Gastrocnemius medialis (tissue), 4 donors: ENCODE measurements at regions not wholly inside any gene's neighbourhood (a gene's known extent, or its start where the extent isn't known, plus 50 kb on each side); places are given as distances from the start of the nearest gene placed in this dataset.

Experiments
- ATAC-seq, 2 donors: fragments of 150-250 bp; one replicate each; pipeline ENCODE4 v1.9.1; 2016
- DNase-seq, 2 donors: peaks; one replicate each; pipeline ENCODE4 v3.0.0-alpha.2; 2019
- H3K27ac ChIP-seq, 4 donors: fragments of 200-600 bp; sonication (generic); 1 replicate in 1 of 4; 2 replicates in 3 of 4; pipeline ENCODE4 v1.5.1; 2016 to 2018; ENCODE audit warnings: mild to moderate bottlenecking in 2 of 4, moderate library complexity in 1 of 4
- H3K27me3 ChIP-seq, 3 donors: fragments of 200-600 bp; sonication (generic) in 2 of 3; 1 replicate in 1 of 3; 2 replicates in 2 of 3; pipeline versions ENCODE4 v1.5.1 to v1.6.0; 2016 to 2019; ENCODE audit warnings: mild to moderate bottlenecking in 1 of 3, moderate library complexity in 1 of 3
- H3K36me3 ChIP-seq, 2 donors: fragments of 200-600 bp; sonication (generic) in 1 of 2; one replicate each; pipeline ENCODE4 v1.5.1; 2017 to 2018
- H3K4me1 ChIP-seq, 2 donors: fragments of 200-600 bp; sonication (generic) in 1 of 2; one replicate each; pipeline ENCODE4 v1.5.1; 2016 to 2017; ENCODE audit warnings: mild to moderate bottlenecking in 2 of 2
- H3K4me3 ChIP-seq, 4 donors: fragments of 200-600 bp; sonication (generic) in 3 of 4; 1 replicate in 1 of 4; 2 replicates in 3 of 4; pipeline ENCODE4 v1.5.1; 2016 to 2019; ENCODE audit warnings: mild to moderate bottlenecking in 2 of 4
- H3K9me3 ChIP-seq, 3 donors: fragments of 200-600 bp; sonication (generic) in 2 of 3; 1 replicate in 1 of 3; 2 replicates in 2 of 3; pipeline ENCODE4 v1.5.1; 2016 to 2019
- POLR2A ChIP-seq, 2 donors: fragments of 450-650 bp; IDR thresholded peaks; one replicate each; pipeline ENCODE4 v1.6.1; 2017; ENCODE audit warnings: antibody characterized with exemption in 2 of 2, mild to moderate bottlenecking in 2 of 2, moderate library complexity in 2 of 2
- in situ Hi-C, 4 donors: fragments of 200-750 bp; cut with MboI; loops; one replicate each; pipeline versions ENCODE4 v1.15.0 to v1.8.0; 2017; ENCODE audit warnings: low sequenced_read_pairs in 4 of 4
- intact Hi-C: fragments of 100-400 bp; cut with DNase I; formaldehyde crosslinking; loops from one replicate; pipeline ENCODE4 v1.15.1; 2023; ENCODE audit warnings: low total_unique reads
- TF ChIP-seq, protein P1 (sequence below), 5 experiments: fragments of 450-650 bp in 3 of 5; fragments of 200-600 bp in 2 of 5; sonication (generic) in 2 of 5; IDR thresholded peaks in 4 of 5; conservative IDR thresholded peaks in 1 of 5; 1 replicate in 4 of 5; 2 replicates in 1 of 5; pipeline ENCODE4 v1.5.1; 2016 to 2019; ENCODE audit warnings: antibody characterized with exemption in 5 of 5, mild to moderate bottlenecking in 3 of 5, moderate library complexity in 3 of 5

- H3K27me3 ChIP-seq: no peaks in the 10 kb centered on the region
- intact Hi-C loops: no loop called here
- H3K4me3 ChIP-seq: no peak overlapping the region
- no peak overlapping the region for H3K27ac ChIP-seq
- in situ Hi-C loops: no loop called here
- ATAC-seq (no peak), DNase-seq (no peak)
- H3K36me3 ChIP-seq: no peaks in the 10 kb centered on the region
- no peaks in the 10 kb centered on the region for H3K9me3 ChIP-seq
- TF ChIP-seq, protein P1, sequence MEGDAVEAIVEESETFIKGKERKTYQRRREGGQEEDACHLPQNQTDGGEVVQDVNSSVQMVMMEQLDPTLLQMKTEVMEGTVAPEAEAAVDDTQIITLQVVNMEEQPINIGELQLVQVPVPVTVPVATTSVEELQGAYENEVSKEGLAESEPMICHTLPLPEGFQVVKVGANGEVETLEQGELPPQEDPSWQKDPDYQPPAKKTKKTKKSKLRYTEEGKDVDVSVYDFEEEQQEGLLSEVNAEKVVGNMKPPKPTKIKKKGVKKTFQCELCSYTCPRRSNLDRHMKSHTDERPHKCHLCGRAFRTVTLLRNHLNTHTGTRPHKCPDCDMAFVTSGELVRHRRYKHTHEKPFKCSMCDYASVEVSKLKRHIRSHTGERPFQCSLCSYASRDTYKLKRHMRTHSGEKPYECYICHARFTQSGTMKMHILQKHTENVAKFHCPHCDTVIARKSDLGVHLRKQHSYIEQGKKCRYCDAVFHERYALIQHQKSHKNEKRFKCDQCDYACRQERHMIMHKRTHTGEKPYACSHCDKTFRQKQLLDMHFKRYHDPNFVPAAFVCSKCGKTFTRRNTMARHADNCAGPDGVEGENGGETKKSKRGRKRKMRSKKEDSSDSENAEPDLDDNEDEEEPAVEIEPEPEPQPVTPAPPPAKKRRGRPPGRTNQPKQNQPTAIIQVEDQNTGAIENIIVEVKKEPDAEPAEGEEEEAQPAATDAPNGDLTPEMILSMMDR (IDR thresholded peaks at IDR 0.05 in 4 of 5, conservative IDR thresholded peaks at IDR 0.05 in 1 of 5): no peak
- TF ChIP-seq POLR2A (IDR thresholded peaks at IDR 0.05): no peak
- peaks cover 0 to 5% of the 10 kb centered on the region in 2 donors for H3K4me1 ChIP-seq
Observed at GRCh38 chr3:15924914-15925313, 127.1 kb upstream of the ANKRD28 start.

GRCh38 chr3:15926871-15927270, 129.1 kb upstream of the ANKRD28 start:
- Histone ChIP-seq H3K9me3 (no peaks in the 10 kb centered on the region), H3K36me3 (no peaks in the 10 kb centered on the region), H3K4me1 (peaks cover 0 to 5% of the 10 kb centered on the region in 2 donors), H3K4me3 (no peak overlapping the region), H3K27ac (no peak overlapping the region), H3K27me3 (no peaks in the 10 kb centered on the region)
- in situ Hi-C loops: no loop called here
- TF ChIP-seq, protein P1 (IDR thresholded peaks at IDR 0.05 in 4 of 5, conservative IDR thresholded peaks at IDR 0.05 in 1 of 5): no peak
- TF ChIP-seq POLR2A (IDR thresholded peaks at IDR 0.05): no peak
- no peak for ATAC-seq
- intact Hi-C loops: no loop called here
- DNase-seq: no peak

GRCh38 chr3:15927969-15928368, 130.2 kb upstream of the ANKRD28 start:
- Histone ChIP-seq H3K36me3 (no peaks in the 10 kb centered on the region), H3K4me1 (peaks cover 0 to 15% of the 10 kb centered on the region in 2 donors), H3K4me3 (no peak overlapping the region), H3K27me3 (no peaks in the 10 kb centered on the region), H3K27ac (no peak overlapping the region), H3K9me3 (no peaks in the 10 kb centered on the region)
- in situ Hi-C loops: no loop called here
- ATAC-seq: no peak
- TF ChIP-seq, protein P1 (IDR thresholded peaks at IDR 0.05 in 4 of 5, conservative IDR thresholded peaks at IDR 0.05 in 1 of 5): no peak
- no peak for TF ChIP-seq POLR2A (IDR thresholded peaks at IDR 0.05)
- intact Hi-C loops: loop anchor here (2.0 kb wide), 1 partner anchor 67 kb away; no protein-coding TSS in a partner anchor
- no peak for DNase-seq

DNA sequence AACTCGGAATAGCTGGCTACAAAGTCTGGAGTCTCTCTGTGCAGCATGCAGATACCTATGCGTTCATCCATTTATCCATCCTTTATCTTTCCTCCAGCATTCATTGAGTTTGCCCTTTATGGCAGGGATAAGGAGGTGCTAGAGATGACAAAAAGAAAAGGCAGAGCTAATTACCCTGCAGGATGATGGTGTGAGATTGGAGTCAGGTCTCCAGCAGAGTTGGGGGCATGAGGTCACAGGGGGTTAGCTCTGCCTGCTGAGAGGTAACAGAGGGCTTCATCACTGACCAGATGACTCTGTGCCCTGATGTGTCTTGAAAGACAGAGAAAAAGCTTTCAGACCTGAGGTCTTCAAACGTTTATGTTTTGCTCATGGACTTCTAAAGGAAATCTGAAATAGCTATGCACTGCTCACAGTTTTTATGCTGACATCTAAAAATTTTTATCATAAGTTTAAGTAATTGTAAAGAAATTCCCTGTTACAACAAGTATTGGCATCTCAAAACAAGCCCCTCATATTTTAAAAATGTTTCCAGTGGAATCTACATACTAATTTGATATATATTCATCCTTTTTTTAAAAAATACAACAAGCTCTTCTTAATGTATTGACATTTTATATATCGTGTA, 132.3 kb upstream of the ANKRD28 start:
- H3K4me3 ChIP-seq: no peak overlapping the region
- DNase-seq (no peak), ATAC-seq (no peak)
- no peaks in the 10 kb centered on the region for H3K27me3 ChIP-seq
- intact Hi-C loops (loop anchor here (2.0 kb wide), 1 partner anchor 69 kb away; no protein-coding TSS in a partner anchor), in situ Hi-C loops (no loop called here)
- TF ChIP-seq POLR2A (IDR thresholded peaks at IDR 0.05): no peak
- TF ChIP-seq, protein P1 (IDR thresholded peaks at IDR 0.05 in 4 of 5, conservative IDR thresholded peaks at IDR 0.05 in 1 of 5): no peak
- H3K36me3 ChIP-seq: no peaks in the 10 kb centered on the region
- H3K4me1 ChIP-seq: peaks cover 8 to 16% of the 10 kb centered on the region in 2 donors
- no peaks in the 10 kb centered on the region for H3K9me3 ChIP-seq
- no peak overlapping the region for H3K27ac ChIP-seq
